HepG2 (cell line): ENCODE measurements at regions not wholly inside any gene's neighbourhood (a gene's known extent, or its start where the extent isn't known, plus 50 kb on each side); places are given as distances from the start of the nearest gene placed in this dataset.

ENCODE experiments used
- CREB1 ChIP-seq, 2 experiments: fragments of 450-650 bp in 1 of 2; IDR thresholded peaks; 2 replicates each; pipeline ENCODE4 v1.6.1; 2016 to 2017; ENCODE audit warnings: control low read depth in 1 of 2, mild to moderate bottlenecking in 1 of 2, missing compliant biosample characterization in 1 of 2, missing genetic modification characterization in 1 of 2
- GPN1 ChIP-seq: sonication (generic); formaldehyde crosslinking; IDR thresholded peaks from 2 replicates; pipeline ENCODE4 v1.5.1; 2020; ENCODE audit warnings: missing genetic modification reagents, borderline replicate concordance
- NR2F6 ChIP-seq, 2 experiments: IDR thresholded peaks; 2 replicates each; pipeline ENCODE4 v1.6.1; 2016; ENCODE audit warnings: antibody characterized with exemption in 1 of 2, mild to moderate bottlenecking in 1 of 2
- SAFB2 ChIP-seq: sonication (generic); formaldehyde crosslinking; IDR thresholded peaks from 2 replicates; pipeline ENCODE4 v1.5.1; 2020; ENCODE audit warnings: missing genetic modification reagents, low read depth, mild to moderate bottlenecking, borderline replicate concordance
- SALL1 ChIP-seq: sonication (generic); formaldehyde crosslinking; IDR thresholded peaks from 2 replicates; pipeline ENCODE4 v1.8.0; 2022; ENCODE audit warnings: mild to moderate bottlenecking, missing genetic modification reagents
- XRCC5 ChIP-seq: fragments of 200-400 bp; formaldehyde crosslinking; optimal IDR thresholded peaks from 2 replicates; pipeline ENCODE3; 2017; ENCODE audit warnings: mild to moderate bottlenecking, low read length
- ZNF232 ChIP-seq: sonication (generic); formaldehyde crosslinking; IDR thresholded peaks from 2 replicates; pipeline ENCODE4 v1.4.0; 2020; ENCODE audit warnings: missing genetic modification reagents, borderline replicate concordance
- ZNF747 ChIP-seq: sonication (generic); formaldehyde crosslinking; IDR thresholded peaks from 2 replicates; pipeline ENCODE4 v1.8.1; 2023; ENCODE audit warnings: missing genetic modification reagents, mild to moderate bottlenecking, borderline replicate concordance
- ZNF766 ChIP-seq: sonication (generic); formaldehyde crosslinking; IDR thresholded peaks from 2 replicates; pipeline ENCODE4 v1.5.0; 2020; ENCODE audit warnings: missing genetic modification reagents, borderline replicate concordance
- ZNF782 ChIP-seq: sonication (generic); formaldehyde crosslinking; IDR thresholded peaks from 2 replicates; pipeline ENCODE4 v1.4.0; 2020; ENCODE audit warnings: missing genetic modification reagents, mild to moderate bottlenecking, borderline replicate concordance
- TF ChIP-seq, protein P1 (sequence below): sonication (generic); formaldehyde crosslinking; conservative IDR thresholded peaks from 2 replicates; pipeline ENCODE4 v1.8.0; 2022; ENCODE audit warnings: missing genetic modification reagents
- TF ChIP-seq, protein P2 (sequence below): sonication (generic); formaldehyde crosslinking; IDR thresholded peaks from 2 replicates; pipeline ENCODE4 v1.4.0; 2020; ENCODE audit warnings: mild to moderate bottlenecking, missing genetic modification reagents
- TF ChIP-seq, protein P3 (sequence below): sonication (generic); formaldehyde crosslinking; IDR thresholded peaks from 2 replicates; pipeline ENCODE4 v1.5.0; 2020; ENCODE audit warnings: missing genetic modification reagents
- TF ChIP-seq, protein P4 (sequence below): sonication (generic); formaldehyde crosslinking; IDR thresholded peaks from 2 replicates; pipeline ENCODE4 v1.5.1; 2020; ENCODE audit warnings: mild to moderate bottlenecking, moderate library complexity, missing genetic modification reagents
- TF ChIP-seq, protein P5 (sequence below): sonication (generic); formaldehyde crosslinking; conservative IDR thresholded peaks from 2 replicates; pipeline ENCODE4 v1.4.0; 2020; ENCODE audit warnings: mild to moderate bottlenecking, missing genetic modification reagents, moderate library complexity
- TF ChIP-seq, protein P6 (sequence below): sonication (generic); formaldehyde crosslinking; IDR thresholded peaks from 2 replicates; pipeline ENCODE4 v1.8.1; 2023; ENCODE audit warnings: mild to moderate bottlenecking, inconsistent platforms, moderate library complexity, missing genetic modification reagents, borderline replicate concordance
- TF ChIP-seq, protein P7 (sequence below): IDR thresholded peaks from 2 replicates; pipeline ENCODE4 v1.6.1; 2016; ENCODE audit warnings: missing genetic modification reagents, missing compliant biosample characterization

DNA sequence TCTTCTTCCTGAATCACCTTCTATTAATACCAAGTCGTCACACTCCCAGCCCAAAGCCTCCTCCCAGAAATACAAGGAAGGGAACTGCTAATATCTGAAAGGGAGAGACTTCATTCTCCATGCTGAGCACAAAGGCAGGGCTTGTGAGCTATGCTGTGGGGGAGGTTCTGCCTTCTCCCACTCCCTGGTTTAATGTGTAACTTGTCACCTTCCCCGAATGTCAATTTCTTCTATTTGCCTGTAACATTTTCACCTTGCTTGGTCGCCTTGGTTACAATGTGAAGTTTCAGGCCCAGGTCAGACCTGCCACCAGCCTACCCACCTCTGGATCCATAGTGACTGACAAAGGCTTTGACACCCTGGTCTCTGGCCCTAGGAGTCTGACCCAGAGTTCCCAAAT, 82.0 kb upstream of the ESRRB start (continued):
- no peak for TF ChIP-seq SALL1 (CRISPR knock-in tag)
- 0 out of 2 replicates have a peak, but pooled peaks have one; percentile 19 for TF ChIP-seq ZNF766 (CRISPR knock-in tag)
- no peak for TF ChIP-seq SAFB2 (CRISPR knock-in tag)
- TF ChIP-seq, protein P1, sequence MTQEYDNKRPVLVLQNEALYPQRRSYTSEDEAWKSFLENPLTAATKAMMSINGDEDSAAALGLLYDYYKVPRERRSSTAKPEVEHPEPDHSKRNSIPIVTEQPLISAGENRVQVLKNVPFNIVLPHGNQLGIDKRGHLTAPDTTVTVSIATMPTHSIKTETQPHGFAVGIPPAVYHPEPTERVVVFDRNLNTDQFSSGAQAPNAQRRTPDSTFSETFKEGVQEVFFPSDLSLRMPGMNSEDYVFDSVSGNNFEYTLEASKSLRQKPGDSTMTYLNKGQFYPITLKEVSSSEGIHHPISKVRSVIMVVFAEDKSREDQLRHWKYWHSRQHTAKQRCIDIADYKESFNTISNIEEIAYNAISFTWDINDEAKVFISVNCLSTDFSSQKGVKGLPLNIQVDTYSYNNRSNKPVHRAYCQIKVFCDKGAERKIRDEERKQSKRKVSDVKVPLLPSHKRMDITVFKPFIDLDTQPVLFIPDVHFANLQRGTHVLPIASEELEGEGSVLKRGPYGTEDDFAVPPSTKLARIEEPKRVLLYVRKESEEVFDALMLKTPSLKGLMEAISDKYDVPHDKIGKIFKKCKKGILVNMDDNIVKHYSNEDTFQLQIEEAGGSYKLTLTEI (CRISPR knock-in tag), result no peak
- TF ChIP-seq, protein P2, sequence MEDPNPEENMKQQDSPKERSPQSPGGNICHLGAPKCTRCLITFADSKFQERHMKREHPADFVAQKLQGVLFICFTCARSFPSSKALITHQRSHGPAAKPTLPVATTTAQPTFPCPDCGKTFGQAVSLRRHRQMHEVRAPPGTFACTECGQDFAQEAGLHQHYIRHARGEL, result no peak
- no peak for TF ChIP-seq ZNF747 (CRISPR knock-in tag)
- TF ChIP-seq GPN1, result no peak
- TF ChIP-seq CREB1 (IDR thresholded peaks at IDR 0.05), result no peak
- TF ChIP-seq CREB1 (CRISPR knock-in tag; IDR thresholded peaks at IDR 0.05), result no peak
- TF ChIP-seq ZNF782 (CRISPR knock-in tag), result no peak
- TF ChIP-seq, protein P3, sequence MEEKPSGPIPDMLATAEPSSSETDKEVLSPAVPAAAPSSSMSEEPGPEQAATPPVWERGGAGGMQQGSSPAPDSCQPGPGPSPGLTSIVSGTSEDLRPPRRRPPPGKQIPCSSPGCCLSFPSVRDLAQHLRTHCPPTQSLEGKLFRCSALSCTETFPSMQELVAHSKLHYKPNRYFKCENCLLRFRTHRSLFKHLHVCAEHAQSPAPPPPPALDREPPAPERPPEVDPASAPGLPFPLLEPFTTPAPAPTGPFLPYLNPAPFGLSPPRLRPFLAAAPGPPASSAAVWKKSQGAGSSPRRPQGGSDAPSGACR, result no peak
- TF ChIP-seq, protein P4, sequence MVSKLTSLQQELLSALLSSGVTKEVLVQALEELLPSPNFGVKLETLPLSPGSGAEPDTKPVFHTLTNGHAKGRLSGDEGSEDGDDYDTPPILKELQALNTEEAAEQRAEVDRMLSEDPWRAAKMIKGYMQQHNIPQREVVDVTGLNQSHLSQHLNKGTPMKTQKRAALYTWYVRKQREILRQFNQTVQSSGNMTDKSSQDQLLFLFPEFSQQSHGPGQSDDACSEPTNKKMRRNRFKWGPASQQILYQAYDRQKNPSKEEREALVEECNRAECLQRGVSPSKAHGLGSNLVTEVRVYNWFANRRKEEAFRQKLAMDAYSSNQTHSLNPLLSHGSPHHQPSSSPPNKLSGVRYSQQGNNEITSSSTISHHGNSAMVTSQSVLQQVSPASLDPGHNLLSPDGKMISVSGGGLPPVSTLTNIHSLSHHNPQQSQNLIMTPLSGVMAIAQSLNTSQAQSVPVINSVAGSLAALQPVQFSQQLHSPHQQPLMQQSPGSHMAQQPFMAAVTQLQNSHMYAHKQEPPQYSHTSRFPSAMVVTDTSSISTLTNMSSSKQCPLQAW (CRISPR knock-in tag), result peak; percentile 76
- TF ChIP-seq NR2F6 (IDR thresholded peaks at IDR 0.05), result peak; percentile 12; the same call in 1 of the 2 replicates
- no peak for TF ChIP-seq NR2F6 (CRISPR knock-in tag; IDR thresholded peaks at IDR 0.05)
- no peak for TF ChIP-seq ZNF232 (CRISPR knock-in tag)
- TF ChIP-seq, protein P5, sequence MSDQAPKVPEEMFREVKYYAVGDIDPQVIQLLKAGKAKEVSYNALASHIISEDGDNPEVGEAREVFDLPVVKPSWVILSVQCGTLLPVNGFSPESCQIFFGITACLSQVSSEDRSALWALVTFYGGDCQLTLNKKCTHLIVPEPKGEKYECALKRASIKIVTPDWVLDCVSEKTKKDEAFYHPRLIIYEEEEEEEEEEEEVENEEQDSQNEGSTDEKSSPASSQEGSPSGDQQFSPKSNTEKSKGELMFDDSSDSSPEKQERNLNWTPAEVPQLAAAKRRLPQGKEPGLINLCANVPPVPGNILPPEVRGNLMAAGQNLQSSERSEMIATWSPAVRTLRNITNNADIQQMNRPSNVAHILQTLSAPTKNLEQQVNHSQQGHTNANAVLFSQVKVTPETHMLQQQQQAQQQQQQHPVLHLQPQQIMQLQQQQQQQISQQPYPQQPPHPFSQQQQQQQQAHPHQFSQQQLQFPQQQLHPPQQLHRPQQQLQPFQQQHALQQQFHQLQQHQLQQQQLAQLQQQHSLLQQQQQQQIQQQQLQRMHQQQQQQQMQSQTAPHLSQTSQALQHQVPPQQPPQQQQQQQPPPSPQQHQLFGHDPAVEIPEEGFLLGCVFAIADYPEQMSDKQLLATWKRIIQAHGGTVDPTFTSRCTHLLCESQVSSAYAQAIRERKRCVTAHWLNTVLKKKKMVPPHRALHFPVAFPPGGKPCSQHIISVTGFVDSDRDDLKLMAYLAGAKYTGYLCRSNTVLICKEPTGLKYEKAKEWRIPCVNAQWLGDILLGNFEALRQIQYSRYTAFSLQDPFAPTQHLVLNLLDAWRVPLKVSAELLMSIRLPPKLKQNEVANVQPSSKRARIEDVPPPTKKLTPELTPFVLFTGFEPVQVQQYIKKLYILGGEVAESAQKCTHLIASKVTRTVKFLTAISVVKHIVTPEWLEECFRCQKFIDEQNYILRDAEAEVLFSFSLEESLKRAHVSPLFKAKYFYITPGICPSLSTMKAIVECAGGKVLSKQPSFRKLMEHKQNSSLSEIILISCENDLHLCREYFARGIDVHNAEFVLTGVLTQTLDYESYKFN (CRISPR knock-in tag), result peak; percentile 48; the same call in 1 of the 2 replicates
- TF ChIP-seq, protein P6, sequence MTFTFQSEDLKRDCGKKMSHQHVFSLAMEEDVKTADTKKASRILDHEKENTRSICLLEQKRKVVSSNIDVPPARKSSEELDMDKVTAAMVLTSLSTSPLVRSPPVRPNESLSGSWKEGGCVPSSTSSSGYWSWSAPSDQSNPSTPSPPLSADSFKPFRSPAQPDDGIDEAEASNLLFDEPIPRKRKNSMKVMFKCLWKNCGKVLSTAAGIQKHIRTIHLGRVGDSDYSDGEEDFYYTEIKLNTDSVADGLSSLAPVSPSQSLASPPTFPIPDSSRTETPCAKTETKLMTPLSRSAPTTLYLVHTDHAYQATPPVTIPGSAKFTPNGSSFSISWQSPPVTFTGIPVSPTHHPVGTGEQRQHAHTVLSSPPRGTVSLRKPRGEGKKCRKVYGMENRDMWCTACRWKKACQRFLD (CRISPR knock-in tag), result no peak
- peak; percentile 31 for TF ChIP-seq XRCC5
- TF ChIP-seq, protein P7, sequence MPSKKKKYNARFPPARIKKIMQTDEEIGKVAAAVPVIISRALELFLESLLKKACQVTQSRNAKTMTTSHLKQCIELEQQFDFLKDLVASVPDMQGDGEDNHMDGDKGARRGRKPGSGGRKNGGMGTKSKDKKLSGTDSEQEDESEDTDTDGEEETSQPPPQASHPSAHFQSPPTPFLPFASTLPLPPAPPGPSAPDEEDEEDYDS (CRISPR knock-in tag), result no peak
